GM19397 (cell line): ENCODE measurements at regions not wholly inside any gene's neighbourhood (a gene's known extent, or its start where the extent isn't known, plus 50 kb on each side); places are given as distances from the start of the nearest gene placed in this dataset.
A peak's percentile ranks its signal among the peaks of the same experiment; 100 is the strongest.

Experiments used
- ATAC-seq: cut with Tn5 transposase; IDR thresholded peaks from one replicate; pipeline ENCODE4 v1.9.1; 2021; ENCODE audit warnings: mild to moderate bottlenecking, moderate library complexity; ENCODE audit not compliant: unreplicated experiment

DNA sequence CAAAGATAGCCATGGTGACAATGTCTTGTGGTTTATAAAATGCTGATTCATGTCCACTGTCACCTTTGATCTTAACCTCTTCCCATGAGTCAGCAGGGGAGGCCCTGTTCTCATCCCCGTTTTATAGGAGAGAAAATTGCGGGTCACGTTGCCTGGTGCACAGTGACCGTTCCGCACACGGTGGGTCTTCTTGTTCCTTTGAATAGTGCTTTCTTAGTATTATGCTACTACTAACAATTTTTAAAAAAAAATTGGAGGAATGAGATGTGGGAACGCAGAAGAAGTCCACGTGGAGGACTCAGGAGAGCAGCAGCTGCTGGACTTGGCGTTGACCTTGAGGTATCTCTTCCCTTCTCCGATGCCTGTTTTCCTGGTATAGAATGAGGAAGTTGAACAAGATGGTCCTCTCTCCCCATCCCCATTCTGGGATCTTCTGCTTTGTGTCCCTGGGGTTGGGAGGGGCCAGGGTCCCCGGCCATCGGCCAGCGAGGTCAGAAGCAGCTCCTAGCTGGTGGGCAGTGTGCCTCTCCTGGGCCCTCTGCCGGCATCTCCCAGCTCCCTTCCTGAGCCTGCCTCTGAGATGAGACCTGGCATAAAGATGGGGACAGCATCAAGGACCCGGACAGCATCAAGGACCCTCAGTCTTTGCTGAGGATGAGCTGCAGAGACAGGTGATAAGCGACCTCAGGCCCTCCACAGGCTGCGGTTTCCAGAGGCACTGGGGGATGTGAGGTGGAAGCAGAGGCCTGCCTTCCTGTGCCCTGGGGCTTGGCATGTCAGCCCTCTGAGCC lies 143.9 kb downstream of the C9orf50 start:
- no peak for ATAC-seq

DNA sequence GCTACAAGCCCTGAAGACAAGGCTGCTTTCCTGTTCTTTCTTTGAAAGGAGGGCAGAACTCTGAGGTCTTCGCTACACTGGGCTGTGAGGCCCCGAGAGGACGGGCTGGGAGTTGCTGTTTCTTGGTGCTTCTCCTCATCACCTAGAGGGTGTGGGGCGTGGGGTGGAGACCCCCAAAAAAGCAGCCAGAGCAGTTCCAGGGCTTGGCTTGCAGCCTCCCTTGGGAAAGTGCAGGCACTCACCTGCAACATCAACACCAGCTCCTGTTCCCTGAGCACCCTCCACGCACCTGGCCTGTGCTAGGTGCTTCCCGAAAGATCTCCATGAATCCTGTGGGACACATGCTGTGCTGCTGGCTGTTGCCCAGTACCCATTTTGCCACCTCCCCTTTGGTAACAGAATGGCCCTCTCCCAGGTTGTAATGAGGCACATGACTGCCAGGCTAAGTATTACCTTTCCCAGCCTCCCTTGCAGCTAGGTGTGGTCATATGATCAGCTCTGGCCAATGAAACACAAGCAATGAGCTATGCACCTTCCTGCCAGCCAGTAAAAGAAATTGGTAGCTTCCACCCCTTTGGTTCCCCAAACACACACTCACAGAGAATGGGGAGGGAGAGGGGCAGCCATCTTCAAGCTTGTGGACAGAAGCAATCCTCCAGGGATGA lies 146.0 kb downstream of the C9orf50 start:
- ATAC-seq = no peak

DNA sequence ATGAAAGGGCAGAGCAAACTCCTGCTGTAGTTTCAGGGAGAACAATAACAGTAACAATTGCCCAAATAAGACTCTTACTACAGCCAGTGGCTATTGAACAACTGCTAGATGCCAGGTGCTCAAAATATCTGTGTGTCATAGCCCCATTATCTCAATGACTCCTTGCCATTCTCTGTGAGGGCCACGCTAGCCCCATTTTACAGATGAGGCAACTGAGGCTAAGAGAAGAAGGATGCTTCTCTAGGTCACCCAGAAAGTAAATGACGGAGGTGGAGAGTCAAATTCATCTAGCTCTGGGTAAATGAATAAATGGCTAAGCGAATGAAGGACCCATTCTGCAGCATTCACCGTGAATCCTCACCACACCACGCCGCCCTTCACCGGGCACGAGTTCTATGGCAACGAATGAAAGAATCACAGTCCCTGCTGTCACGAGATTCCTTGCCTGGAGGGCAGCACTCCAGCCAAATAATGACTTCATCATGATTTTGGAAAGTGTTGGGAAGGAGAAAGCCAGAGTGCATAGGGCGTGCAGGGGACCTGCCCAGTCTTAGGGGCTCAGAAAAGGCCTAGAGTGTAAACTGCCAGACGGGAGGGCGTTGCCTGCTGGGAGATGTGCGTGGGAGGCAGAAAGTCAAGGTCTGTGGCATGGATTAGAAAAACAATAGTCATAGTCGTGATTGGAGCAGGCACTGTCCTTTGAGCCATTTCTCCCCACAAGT lies 147.2 kb downstream of the C9orf50 start:
- no peak for ATAC-seq

DNA sequence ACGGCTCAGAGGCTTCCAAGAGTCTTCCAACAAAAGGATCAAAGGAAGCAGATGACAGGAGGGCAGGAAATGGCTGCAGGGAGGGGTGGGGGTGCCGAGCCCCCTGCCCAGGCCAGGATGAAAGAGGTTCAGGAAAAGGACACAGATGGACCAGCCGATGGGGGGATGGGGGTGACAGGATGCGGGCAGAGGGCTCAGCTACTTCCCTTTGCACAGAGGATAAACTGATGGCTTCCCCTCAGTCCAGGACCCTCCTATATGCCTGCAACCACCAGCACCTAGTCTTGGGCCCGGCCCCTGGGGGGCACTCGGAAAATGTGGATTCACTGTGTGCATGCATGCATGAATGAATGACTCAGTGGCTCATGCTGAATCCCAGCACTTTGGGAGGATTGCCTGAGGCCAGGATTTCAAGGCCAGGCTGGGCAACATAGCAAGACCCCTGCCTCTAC lies 148.2 kb downstream of the C9orf50 start:
- no peak for ATAC-seq

DNA sequence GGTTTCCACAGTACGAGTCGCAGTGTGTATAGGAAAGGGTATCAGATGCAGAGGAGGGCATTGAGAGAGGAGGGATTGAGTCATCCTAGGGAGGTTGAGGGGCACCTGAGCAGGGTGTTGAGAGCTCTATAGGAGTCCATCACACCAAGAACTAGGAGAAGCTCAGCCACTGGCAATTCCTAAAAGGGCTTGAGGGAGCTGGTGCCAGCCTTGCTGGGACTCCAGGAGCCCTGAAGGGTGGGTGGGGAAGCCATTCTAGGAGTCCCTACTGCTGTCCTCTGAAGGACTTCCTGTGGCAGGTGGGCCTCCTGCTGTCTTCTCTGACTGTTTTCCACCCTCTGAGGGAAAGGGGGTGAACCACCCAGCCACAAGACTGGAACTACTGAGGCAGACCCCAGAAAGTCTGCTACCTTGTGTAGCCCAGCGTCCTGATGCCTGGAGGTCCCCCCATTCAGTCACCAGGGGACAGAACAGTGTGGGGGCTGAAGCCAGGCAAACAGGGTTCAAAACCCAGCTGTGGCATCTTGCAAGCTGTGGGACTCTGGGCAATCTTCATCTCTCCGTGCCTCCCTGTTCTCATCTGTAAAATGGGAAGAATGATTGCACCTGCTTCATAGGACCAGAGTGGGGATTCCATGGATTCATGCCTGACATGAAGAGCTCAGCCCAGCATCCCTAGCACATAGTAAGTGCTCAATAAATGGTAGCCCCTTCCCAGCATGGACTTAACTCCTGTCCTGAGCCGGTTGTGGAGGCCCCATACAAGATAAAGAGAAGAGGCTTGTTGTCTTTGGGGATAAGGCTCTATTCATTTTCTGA lies 149.5 kb downstream of the C9orf50 start:
- ATAC-seq = no peak

DNA sequence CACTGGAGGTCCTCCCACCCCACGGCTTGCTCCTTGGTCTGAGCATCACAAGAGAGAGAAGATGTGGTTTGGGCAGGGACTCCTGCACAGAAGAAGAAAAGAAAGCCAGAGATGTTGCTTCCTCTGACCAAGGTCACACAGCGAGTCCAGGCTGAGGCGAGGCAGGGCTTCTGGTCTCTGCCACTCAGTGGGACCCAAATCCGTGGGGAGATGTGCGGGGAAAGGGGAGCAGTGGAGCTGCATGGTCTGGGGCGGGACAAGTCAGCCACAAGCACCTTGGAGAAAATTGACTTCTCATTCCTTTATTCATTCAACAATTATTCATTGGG lies 150.9 kb downstream of the C9orf50 start:
- no peak for ATAC-seq

DNA sequence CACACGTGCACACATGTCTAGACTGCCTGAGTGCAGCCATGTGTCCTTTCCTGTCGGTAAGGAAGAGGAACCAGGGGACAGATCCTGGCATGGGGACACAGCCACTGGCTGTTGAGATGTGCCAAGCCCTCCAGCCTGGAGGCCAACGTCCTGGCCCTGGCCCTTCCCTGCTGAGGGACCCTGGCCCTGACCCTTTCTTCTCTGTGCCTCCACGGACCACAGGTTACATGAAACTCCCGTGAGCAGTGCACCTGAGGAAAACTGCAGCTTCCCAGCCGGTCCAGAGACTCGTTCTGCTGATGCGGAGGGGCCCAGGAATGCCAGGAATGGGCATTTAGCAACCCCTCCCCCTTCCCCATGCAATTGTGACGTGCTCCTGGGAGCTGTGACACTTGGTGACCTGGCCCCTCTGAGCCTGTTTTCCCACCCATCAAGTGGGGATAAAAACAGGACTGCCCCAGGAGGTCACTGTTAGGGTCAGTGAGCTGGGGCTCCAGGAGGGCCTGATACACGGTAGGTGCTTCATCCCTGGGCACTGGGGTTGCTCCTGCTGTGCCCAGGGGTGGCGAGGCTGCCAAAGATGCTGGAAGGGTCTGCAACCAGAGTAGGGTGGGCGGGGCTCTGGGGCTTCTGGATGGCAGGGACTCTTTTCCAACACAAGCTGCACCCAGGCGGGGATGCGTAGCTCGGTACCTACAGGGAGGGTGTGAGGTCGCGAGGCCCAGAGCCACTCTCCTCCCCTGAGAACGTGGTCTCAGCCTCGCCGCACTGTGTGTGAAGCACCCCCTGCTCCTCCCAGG lies 151.5 kb downstream of the C9orf50 start:
- no peak for ATAC-seq

DNA sequence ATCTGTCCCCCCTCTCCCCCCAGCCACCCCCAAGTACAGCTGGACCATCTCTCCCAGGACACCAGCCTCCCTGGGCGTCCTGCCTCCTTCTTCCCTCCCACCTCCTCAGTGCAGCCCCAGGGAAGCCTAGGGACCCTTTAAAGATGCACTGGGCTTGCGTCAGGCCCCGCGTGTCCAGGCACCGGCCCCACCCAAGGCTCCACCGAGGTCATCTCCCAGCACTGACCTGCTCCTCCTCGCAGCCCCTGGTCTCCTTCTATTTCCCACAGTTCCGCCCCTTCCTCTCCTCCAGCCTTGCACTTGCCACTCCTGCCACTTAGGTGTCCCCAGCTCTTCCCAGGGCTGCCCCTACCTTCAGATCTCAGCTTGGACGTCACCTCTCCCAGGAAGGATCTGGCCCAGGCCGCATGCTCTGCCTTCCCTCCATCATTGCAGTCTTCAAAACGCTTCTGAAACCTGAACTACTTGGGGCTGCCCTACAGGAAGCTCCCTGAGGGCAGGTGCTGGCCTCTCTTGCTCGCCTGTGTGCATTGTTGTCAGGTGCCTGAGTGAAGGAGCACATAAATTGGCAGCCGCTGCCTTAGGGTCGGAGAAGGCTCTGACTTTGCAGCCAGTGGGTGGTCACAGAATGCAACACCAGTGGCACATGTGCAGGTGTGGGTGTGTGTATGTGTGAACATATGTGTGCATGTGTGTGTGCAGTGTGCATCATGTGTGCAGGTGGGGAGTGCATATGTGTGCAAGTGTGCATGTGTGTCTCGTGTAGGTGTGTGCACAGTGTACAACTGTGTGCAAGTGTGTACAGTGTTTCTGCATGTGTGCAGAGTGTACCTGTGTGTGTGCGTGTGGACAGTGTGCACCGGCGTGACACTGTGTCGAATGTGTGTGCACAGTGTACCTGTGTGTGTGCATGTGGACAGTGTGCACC lies 152.9 kb downstream of the C9orf50 start:
- no peak for ATAC-seq

DNA sequence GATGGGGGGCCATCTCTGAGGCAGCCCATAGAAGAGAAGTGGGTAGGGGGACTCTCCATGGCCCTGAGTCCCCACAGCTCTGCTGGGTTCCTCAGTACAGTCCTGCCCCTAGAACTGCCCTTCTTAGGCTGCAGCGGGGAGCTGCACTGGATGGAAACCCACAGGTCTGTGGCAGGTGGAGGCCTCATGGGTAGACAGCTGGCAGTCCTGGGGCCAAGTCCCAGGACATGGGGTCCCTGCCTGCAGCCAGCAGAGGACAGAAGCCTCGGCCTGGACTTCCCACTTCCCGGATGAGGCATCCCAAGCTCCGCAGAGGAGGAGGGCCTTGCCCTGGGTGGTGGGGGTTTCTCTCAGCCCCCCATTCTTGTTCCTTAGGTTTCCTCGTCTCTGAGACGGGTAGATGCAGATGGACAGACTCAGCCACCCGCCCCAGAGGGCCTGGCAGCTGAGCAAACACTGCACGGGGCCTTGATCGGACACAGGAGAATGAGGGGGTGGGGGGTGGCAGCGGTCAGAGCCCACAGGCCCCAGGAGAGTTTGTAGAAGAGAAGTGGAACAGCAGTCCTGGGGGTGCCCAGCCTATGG lies 153.8 kb downstream of the C9orf50 start:
- ATAC-seq = no peak

DNA sequence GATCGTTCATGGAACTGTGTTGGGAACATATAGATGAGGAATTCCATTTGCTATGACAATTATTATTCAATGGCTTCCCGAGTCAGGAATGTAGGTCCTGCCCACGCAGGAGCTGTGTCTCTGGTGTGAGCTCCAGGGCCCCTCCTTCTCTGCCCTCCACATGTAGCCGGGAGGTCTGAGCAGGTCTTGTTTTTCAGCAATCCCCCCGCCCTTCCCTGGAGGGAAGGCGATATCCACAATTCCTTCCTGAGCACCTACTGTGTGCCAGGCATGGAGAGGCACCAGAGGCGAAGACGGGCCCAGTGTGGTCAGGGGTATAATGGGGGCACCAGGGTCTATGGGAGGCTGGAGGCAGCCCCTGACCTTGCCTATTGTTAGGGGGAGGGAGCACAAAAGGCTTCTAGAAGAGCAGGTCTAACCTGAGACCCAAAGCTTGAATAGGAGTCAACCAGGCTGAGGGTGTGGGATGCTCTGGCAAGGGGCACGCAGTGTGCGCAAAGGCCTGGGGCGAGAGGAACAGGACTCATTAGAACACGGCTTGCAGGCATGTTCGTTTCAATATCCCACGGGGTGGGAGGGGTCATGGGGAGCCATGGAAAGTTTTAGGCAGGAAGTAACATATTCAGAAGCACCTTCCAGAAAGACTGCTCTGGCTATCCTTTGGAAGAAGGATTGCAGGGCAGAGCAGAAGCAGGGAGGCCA lies 154.9 kb downstream of the C9orf50 start:
- no peak for ATAC-seq

DNA sequence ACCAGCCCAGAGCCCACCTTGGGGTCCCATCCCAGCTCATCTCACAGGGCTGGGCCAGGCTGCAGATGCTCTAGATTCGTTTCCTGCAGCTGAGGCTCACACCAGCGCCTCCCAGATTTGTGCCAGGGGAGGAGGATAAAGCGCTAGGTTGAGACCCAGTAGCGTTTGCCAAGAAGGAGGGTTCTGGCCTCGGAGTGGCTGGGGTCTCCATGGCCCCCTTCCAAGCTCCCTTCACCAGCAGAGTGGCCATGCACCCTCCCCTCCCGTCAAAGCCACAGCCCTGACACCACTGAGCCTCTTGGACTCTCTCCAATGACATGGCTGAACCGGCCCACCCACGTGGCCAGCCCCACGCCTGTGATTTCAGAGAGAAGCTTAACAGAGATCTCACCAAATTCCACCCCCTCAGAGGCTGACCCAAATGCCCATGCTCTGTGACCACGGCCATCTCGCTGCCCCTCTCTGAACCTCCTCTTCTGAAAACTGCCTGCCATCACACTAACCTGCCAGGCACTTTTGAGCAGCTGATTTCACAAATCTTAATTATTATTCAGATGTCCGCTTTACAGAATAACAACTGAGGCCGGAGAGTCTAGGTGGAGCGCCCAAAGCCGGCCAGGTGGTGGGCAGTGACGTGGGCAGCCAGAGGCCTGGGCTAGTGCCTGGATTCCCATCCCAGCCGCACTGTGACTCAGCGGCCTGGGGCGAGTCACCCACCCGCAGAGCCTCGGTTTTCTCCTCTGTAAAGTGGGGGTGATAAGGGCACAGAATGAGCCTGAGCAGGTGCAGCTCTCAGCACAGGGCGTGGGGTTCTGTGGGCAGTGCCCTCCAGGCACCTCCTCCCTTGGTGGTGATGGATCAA lies 155.7 kb downstream of the C9orf50 start:
- ATAC-seq = no peak

DNA sequence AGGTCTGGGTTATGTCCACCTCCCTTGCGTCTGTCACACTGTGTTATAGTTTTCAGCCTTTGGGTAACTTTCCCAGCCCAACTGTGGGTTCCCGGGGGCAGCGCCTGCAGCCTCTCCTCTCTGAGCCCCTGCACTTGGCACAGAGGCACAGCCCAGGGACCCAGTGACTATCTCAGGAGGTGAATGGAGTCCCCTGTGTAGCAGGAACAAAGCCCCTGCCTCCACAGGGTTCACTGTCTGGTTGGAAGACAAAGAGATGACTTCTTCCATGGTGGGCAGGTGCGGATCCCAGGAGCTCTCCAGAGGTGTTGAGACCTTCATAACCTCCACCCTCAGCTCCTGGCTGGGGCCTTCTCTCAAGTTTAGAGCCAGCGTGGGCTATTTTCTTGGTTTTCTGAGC lies 156.9 kb downstream of the C9orf50 start:
- ATAC-seq = no peak

DNA sequence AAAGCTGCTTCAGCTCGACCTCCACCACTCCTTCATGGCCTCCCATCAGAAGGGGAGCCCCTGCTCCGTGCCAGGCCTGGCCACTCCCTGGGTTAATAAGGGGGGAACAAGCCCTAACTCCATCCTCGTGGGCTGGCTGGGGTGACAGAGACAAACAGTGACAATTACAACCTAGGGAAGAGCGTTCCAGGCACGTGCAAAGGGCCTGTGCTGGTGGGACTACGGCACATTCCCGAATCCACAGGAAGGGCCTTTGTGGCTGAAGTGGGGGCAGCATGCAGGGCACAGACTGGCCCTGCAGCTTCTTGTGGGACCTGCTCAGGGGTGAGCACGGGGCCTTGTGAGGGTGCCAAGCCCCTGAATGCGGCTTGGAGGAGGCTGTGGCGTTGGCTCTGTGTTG lies 157.4 kb downstream of the C9orf50 start:
- ATAC-seq = no peak

DNA sequence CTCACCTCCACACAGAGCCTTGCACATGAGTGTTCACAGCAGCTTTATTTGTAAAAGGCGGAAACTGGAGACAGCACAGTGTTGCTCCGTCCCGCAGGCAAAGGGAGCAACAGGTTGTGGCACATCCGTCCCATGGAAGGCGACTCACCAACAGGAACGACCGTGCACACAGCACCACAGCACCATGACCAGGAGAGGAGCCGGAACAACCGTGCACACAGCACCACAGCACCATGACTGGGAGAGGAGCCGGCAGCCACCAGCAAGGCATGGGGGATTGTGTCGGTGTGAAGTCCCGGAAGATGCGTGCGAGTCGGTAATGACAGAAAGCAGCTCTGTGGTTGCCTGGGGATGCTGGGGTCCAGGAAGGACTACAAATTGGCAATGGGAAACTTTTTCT lies 158.5 kb downstream of the C9orf50 start:
- ATAC-seq = no peak

DNA sequence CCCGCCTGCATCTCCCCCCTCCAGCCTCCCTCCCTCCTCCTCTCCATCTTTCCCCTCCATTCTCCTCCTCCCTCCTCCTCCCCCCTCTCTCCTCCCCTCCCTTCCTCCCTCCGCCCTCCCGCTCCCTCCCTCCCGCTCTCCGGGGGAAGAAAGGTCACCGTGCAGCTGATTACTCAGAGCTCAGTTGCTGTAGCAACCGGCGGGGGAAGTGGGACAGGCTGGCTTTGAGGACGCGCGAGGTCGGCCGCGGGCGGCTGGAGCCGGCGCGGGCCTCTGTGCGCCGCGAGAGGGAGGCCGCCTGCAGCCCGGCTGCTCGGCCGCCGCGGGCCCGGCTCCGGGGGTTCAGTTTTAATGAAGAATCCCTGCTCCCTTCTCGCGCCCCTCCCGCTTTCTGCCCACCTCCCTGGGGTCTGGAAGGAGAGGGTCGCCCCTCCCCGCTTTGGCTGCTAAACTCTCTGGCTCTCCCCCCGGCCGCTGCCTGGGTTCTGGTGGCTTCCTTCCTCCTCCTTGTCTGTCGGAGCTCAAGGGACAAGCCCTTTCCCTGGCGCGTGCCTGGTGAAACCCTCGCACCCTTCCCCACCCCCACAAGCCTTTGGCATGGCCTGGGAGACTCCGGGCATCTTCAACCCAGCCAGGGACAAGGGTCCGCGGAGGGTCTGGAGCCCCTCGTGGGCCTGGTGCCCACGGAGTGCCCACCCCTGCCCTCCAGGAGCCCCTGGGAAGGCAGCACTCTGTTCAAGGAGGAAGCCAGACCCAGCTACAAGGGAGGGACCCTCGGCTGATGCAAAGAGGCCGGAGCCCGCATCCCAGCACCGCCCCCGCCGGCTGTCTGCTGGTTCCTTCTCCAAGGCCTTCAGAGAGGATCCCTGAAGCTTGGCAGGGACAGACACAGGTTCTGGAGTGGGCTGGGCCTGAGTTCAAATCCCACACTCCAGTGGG lies 160.3 kb downstream of the C9orf50 start:
- ATAC-seq = peak; percentile 57
